Tibial nerve (tissue), 4 donors: ENCODE measurements at regions not wholly inside any gene's neighbourhood (a gene's known extent, or its start where the extent isn't known, plus 50 kb on each side); places are given as distances from the start of the nearest gene placed in this dataset.

ENCODE experiments used
- EP300 ChIP-seq, 2 donors: sonication (generic); formaldehyde crosslinking; IDR thresholded peaks; one replicate each; pipeline ENCODE4 v1.6.1; 2017; ENCODE audit warnings: antibody characterized with exemption in 2 of 2, mild to moderate bottlenecking in 1 of 2
- POLR2A ChIP-seq, 2 donors: fragments of 450-650 bp; IDR thresholded peaks; one replicate each; pipeline ENCODE4 v1.6.1; 2017; ENCODE audit warnings: antibody characterized with exemption in 2 of 2, mild to moderate bottlenecking in 2 of 2, moderate library complexity in 2 of 2
- TF ChIP-seq, protein P1 (sequence below), 5 experiments: fragments of 200-600 bp in 3 of 5; fragments of 450-650 bp in 2 of 5; sonication (generic) in 3 of 5; IDR thresholded peaks; one replicate each; pipeline ENCODE4 v1.5.1; 2016 to 2019; ENCODE audit warnings: antibody characterized with exemption in 5 of 5, mild to moderate bottlenecking in 3 of 5, moderate library complexity in 2 of 5

- TF ChIP-seq POLR2A (IDR thresholded peaks at IDR 0.05) (no peak), EP300 (IDR thresholded peaks at IDR 0.05) (no peak)
- TF ChIP-seq, protein P1, sequence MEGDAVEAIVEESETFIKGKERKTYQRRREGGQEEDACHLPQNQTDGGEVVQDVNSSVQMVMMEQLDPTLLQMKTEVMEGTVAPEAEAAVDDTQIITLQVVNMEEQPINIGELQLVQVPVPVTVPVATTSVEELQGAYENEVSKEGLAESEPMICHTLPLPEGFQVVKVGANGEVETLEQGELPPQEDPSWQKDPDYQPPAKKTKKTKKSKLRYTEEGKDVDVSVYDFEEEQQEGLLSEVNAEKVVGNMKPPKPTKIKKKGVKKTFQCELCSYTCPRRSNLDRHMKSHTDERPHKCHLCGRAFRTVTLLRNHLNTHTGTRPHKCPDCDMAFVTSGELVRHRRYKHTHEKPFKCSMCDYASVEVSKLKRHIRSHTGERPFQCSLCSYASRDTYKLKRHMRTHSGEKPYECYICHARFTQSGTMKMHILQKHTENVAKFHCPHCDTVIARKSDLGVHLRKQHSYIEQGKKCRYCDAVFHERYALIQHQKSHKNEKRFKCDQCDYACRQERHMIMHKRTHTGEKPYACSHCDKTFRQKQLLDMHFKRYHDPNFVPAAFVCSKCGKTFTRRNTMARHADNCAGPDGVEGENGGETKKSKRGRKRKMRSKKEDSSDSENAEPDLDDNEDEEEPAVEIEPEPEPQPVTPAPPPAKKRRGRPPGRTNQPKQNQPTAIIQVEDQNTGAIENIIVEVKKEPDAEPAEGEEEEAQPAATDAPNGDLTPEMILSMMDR (IDR thresholded peaks at IDR 0.05) = no peak
These were observed 1012.5 kb upstream of the AMELY start for GRCh38 chrY:7924059-7924458.
